ENCODE measurements at regions not wholly inside any gene's neighbourhood (a gene's known extent, or its start where the extent isn't known, plus 50 kb on each side); places are given as distances from the start of the nearest gene placed in this dataset.

DNA sequence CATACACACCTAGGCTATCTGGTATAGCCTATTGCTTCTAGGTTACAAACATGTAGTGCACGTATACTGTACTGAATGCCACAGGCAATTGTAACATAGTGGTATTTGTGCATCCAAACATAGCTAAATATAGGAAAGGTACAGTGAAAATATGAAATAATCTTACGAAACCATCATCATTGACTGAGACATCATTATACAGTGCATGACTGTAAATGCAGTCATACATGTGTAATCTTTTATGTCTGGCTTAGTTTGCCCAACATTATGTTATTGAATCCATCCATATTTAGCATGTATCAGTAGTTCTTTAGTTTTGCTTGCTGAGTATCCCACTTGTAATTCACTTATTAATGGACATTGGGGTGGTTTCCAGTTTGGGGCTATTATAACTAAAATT, 124.9 kb downstream of the CYLD start:
- DNase-seq, result no peak

DNA sequence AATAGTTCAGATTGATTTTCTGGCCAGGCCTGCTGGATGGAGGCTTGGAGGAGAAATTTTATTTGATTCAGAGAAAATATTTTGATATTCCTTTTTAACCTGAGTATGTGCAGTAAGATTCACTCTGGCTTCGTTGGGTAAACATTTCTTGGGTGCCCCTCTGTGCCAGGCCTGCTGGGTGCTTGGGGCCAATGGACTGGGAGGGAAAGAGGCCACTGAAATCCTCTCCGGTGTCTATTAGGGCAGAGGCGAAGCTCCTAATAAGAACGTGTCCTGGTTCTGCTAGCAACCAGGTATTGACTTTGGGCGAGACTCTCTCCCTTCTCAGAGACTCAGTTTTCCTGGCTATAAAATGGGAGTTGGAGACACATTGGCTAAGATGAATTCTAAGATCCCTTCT, 122.5 kb downstream of the CYLD start:
- no peak for DNase-seq

GRCh38 chr16:50863644-50864144, 121.8 kb downstream of the CYLD start:
- no peak for DNase-seq

GRCh38 chr16:50862818-50863643, 121.1 kb downstream of the CYLD start:
- DNase-seq, result no peak

- DNase-seq, result no peak
Measured at GRCh38 chr16:50861970-50862411, 120.1 kb downstream of the CYLD start.

DNA sequence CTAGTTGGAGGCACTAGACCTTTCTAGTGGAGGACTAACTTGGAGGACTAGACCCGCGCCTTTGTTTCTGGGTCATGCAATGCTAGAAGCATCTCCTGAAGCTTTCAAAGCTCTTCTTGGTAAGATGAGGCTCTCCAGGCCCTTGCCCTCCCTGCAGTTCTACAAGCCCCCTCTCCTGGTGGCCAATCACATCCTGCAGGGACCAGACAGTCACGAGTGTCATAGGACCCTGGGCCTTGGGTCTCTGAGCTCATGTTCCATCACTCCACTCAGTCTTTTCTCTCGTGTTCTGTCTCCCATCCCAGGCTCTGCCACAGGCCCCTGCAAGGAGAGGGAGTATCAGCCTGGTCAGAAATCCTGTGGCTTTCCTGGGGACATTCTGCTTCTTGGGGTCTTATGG, 119.6 kb downstream of the CYLD start:
- no peak for DNase-seq

- no peak for DNase-seq
Measured at GRCh38 chr16:50859628-50860360, 117.9 kb downstream of the CYLD start.

DNA sequence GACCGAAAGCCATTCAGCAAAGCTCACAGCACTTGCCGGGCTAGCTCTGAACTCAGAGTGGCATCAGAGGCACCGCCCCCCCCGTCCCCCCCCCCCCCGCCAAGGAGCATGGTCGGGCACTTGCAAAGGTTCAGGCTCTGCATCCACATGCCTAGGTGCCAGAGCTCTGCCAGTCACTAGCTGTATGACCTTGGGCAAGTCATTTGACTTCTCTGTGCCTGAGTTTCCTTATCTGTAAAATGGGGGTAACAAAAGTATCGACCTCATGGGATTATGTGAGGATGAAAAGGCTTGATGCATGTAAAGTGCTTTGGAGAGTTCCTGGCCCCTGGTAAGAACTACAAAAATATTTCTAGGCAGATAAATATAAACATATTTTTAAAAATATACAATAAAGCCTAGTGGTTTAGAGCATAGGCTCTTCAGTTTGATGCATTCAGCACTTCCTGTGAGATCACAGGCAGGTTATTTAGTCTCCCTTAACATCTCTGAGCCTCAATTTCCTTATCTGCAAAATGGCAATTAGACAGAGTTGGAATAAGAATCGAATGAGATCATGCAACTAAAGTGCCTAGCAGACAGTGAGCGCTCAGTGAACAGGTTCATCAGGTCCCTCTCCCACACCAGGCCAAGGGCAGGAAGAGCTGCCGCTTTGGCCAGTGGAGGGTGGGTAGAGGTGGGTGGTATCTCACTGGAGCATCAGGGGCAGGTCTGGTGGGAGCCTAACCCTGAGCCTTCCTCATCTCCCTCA, 117.2 kb downstream of the CYLD start:
- no peak for DNase-seq

DNA sequence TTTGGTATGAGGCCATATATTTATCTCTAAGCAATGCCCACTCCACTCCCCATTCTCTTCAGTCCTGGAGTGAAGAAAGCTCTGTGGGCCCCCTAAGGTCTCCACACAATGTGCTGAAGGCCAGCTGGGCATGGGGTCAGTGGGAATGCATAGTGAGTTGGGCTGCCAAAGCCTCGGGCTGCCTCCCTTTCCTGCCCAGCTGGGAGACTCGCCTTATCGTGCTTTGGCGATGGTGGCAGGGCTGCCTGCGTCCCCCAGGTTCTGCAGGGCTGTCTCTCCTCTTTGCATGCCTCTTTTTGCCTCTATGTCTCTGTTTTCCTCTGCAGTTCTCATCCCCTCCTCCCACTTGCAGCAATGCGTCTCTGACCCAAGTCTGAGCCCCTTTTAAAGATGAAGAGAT, 116.5 kb downstream of the CYLD start:
- DNase-seq, result no peak

DNA sequence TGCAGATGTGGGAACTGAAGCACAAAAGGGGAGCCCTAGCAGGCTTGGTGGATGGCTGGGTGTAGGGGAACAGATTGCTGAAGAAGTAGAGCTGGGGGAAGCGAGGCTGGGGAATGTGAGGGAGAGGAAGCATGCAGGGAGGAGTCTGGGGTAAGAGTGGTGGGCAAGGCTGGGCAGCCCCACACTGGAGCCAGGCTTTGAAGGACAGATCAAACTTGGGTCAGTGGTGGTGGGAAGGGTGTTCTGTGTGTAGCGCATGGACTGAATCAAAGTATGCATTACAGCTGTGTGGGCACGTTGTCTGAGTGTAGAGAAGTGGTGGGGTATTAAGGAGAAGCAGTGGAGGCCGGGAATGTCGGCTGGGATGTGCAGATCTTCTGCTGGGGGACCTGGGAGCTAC, 116.0 kb downstream of the CYLD start:
- DNase-seq, result no peak

DNA sequence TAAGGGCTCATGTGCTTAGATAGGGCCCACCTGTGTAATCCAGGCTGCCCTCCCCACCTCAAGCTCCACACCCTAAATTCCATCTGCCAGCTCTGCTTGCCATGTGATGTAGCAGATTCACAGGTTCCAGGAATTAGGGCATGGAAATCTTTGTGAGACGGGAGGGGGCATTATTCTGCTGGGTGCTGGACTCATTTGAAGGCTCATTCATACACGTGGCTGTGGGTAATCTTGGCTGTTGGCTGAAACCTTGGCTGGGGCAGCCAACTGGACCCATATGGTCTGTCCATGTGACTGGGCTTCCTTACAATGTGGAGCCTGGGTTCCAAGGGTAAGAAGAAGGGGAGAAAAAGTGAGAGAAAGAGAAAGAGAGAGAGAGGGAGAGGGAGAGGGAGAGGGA, 115.1 kb downstream of the CYLD start:
- peak; percentile 3 for DNase-seq

GRCh38 chr16:50853329-50853728, 111.4 kb downstream of the CYLD start:
- DNase-seq, result no peak

All from NCI-H2171 (cell line).